ENCODE measurements at regions not wholly inside any gene's neighbourhood (a gene's known extent, or its start where the extent isn't known, plus 50 kb on each side); places are given as distances from the start of the nearest gene placed in this dataset.

DNA sequence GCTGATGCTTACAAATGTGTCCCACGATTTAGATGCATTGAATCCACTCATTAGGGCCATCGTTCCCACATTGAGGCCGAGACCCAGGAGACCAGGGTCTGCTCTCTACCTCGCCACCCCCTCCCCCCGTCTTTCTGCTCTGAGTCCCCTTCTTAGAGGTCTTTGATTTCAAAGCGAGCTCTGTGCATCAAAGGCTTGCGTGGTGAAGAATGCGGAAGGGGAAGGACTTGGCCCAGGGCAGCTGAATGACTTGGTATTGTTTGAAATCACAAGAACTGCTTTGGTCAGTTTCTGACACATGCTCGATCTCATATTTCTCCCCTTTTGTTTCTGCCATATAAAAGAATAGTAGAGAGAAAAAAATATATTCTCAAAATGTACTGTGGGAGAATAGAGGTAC lies 78.3 kb upstream of the IRX1 start:
- TF ChIP-seq, protein P1, sequence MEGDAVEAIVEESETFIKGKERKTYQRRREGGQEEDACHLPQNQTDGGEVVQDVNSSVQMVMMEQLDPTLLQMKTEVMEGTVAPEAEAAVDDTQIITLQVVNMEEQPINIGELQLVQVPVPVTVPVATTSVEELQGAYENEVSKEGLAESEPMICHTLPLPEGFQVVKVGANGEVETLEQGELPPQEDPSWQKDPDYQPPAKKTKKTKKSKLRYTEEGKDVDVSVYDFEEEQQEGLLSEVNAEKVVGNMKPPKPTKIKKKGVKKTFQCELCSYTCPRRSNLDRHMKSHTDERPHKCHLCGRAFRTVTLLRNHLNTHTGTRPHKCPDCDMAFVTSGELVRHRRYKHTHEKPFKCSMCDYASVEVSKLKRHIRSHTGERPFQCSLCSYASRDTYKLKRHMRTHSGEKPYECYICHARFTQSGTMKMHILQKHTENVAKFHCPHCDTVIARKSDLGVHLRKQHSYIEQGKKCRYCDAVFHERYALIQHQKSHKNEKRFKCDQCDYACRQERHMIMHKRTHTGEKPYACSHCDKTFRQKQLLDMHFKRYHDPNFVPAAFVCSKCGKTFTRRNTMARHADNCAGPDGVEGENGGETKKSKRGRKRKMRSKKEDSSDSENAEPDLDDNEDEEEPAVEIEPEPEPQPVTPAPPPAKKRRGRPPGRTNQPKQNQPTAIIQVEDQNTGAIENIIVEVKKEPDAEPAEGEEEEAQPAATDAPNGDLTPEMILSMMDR (IDR thresholded peaks at IDR 0.05) = no peak
- TF ChIP-seq POLR2A (IDR thresholded peaks at IDR 0.05) (no peak), EP300 (IDR thresholded peaks at IDR 0.05; ENCODE audit: low read depth) (no peak), POLR2AphosphoS5 (IDR thresholded peaks at IDR 0.05) (no peak)

Data from transverse colon (tissue), 4 donors.